Immature natural killer cell (primary cell): ENCODE measurements at regions not wholly inside any gene's neighbourhood (a gene's known extent, or its start where the extent isn't known, plus 50 kb on each side); places are given as distances from the start of the nearest gene placed in this dataset.

Experiments
- DNase-seq, 3 donors: peaks; one replicate each; pipeline ENCODE4 v3.0.0; 2022; ENCODE audit warnings: mixed read lengths in 1 of 3
- H3K27ac Mint-ChIP-seq, 6 donors: one replicate each; pipeline ENCODE4 v1.8.0; 2020; ENCODE audit warnings: mixed read lengths in 6 of 6, mild to moderate bottlenecking in 5 of 6, inconsistent platforms in 4 of 6, moderate library complexity in 3 of 6
- H3K27me3 Mint-ChIP-seq, 3 donors: one replicate each; pipeline ENCODE4 v1.8.0; 2020 to 2021; ENCODE audit warnings: low read depth in 3 of 3, mild to moderate bottlenecking in 3 of 3, mixed read lengths in 3 of 3, moderate library complexity in 3 of 3, inconsistent platforms in 1 of 3
- H3K36me3 Mint-ChIP-seq, 3 donors: one replicate each; pipeline ENCODE4 v1.8.0; 2020; ENCODE audit warnings: mixed read lengths in 3 of 3, inconsistent platforms in 2 of 3, mild to moderate bottlenecking in 2 of 3
- H3K4me1 Mint-ChIP-seq, 2 donors: one replicate each; pipeline ENCODE4 v1.8.0; 2020; ENCODE audit warnings: inconsistent platforms in 2 of 2, mild to moderate bottlenecking in 2 of 2, mixed read lengths in 2 of 2, moderate library complexity in 1 of 2
- H3K4me3 Mint-ChIP-seq, 5 donors: one replicate each; pipeline ENCODE4 v1.8.0; 2020; ENCODE audit warnings: mild to moderate bottlenecking in 5 of 5, mixed read lengths in 5 of 5, inconsistent platforms in 3 of 5, moderate library complexity in 3 of 5
- H3K9me3 Mint-ChIP-seq, 6 donors: one replicate each; pipeline ENCODE4 v1.8.0; 2020; ENCODE audit warnings: mild to moderate bottlenecking in 6 of 6, mixed read lengths in 6 of 6, inconsistent platforms in 4 of 6, moderate library complexity in 3 of 6

GRCh38 chr11:97432926-97433325, 1043.1 kb downstream of the JRKL start:
- no peak overlapping the region for H3K4me3 Mint-ChIP-seq
- no peaks in the 10 kb centered on the region for H3K4me1 Mint-ChIP-seq
- H3K36me3 Mint-ChIP-seq, result no peaks in the 10 kb centered on the region
- no peak for DNase-seq
- H3K9me3 Mint-ChIP-seq, result peaks cover 7 to 46% (median 18%) of the 10 kb centered on the region in 6 donors
- H3K27ac Mint-ChIP-seq, result no peak overlapping the region
- H3K27me3 Mint-ChIP-seq, result no peaks in the 10 kb centered on the region

- H3K4me3 Mint-ChIP-seq, result no peak overlapping the region
- no peak for DNase-seq
- no peaks in the 10 kb centered on the region for H3K4me1 Mint-ChIP-seq
- peaks cover 0 to 1% (median 0%) of the 10 kb centered on the region in 3 donors for H3K27me3 Mint-ChIP-seq
- H3K27ac Mint-ChIP-seq, result no peak overlapping the region
- H3K36me3 Mint-ChIP-seq, result no peaks in the 10 kb centered on the region
- peaks cover 7 to 61% (median 27%) of the 10 kb centered on the region in 6 donors for H3K9me3 Mint-ChIP-seq
Measured at GRCh38 chr11:97445561-97445960, 1055.7 kb downstream of the JRKL start.

- Mint-ChIP-seq H3K4me3 (no peak overlapping the region), H3K27me3 (peaks cover 0 to 3% (median 0%) of the 10 kb centered on the region in 3 donors), H3K4me1 (no peaks in the 10 kb centered on the region), H3K27ac (no peak overlapping the region), H3K36me3 (no peaks in the 10 kb centered on the region), H3K9me3 (peaks cover 9 to 46% (median 15%) of the 10 kb centered on the region in 6 donors)
- no peak for DNase-seq
Measured at GRCh38 chr11:97451441-97451840, 1061.6 kb downstream of the JRKL start.

GRCh38 chr11:97454988-97455387, 1065.2 kb downstream of the JRKL start:
- H3K9me3 Mint-ChIP-seq, result peaks cover 11 to 46% (median 31%) of the 10 kb centered on the region in 6 donors
- H3K4me3 Mint-ChIP-seq, result no peak overlapping the region
- H3K27me3 Mint-ChIP-seq, result peaks cover 0 to 2% (median 0%) of the 10 kb centered on the region in 3 donors
- no peaks in the 10 kb centered on the region for H3K4me1 Mint-ChIP-seq
- no peaks in the 10 kb centered on the region for H3K36me3 Mint-ChIP-seq
- DNase-seq, result no peak
- no peak overlapping the region for H3K27ac Mint-ChIP-seq

- Mint-ChIP-seq H3K36me3 (peaks cover 0 to 3% (median 0%) of the 10 kb centered on the region in 3 donors), H3K4me1 (no peaks in the 10 kb centered on the region), H3K4me3 (no peak overlapping the region), H3K27ac (no peak overlapping the region), H3K27me3 (peaks cover 0 to 1% (median 0%) of the 10 kb centered on the region in 3 donors), H3K9me3 (peaks cover 24 to 65% (median 46%) of the 10 kb centered on the region in 6 donors)
- DNase-seq, result no peak
Measured at GRCh38 chr11:97460091-97460490, 1070.3 kb downstream of the JRKL start.

GRCh38 chr11:97461044-97461880, 1071.4 kb downstream of the JRKL start:
- H3K4me3 Mint-ChIP-seq, result no peak overlapping the region
- DNase-seq, result no peak

GRCh38 chr11:97461934-97462333, 1072.1 kb downstream of the JRKL start:
- Mint-ChIP-seq H3K4me1 (no peaks in the 10 kb centered on the region), H3K27me3 (peaks cover 0 to 3% (median 1%) of the 10 kb centered on the region in 3 donors), H3K9me3 (peaks cover 28 to 67% (median 47%) of the 10 kb centered on the region in 6 donors), H3K36me3 (peaks cover 0 to 4% (median 3%) of the 10 kb centered on the region in 3 donors), H3K27ac (no peak overlapping the region), H3K4me3 (no peak overlapping the region)
- no peak for DNase-seq

More at GRCh38 chr11:97461044-97461880, 1071.4 kb downstream of the JRKL start:
- Mint-ChIP-seq H3K27ac (no peak overlapping the region), H3K36me3 (peaks cover 0 to 3% (median 0%) of the 10 kb centered on the region in 3 donors), H3K4me1 (no peaks in the 10 kb centered on the region), H3K27me3 (peaks cover 0 to 1% (median 0%) of the 10 kb centered on the region in 3 donors), H3K9me3 (peaks cover 26 to 60% (median 42%) of the 10 kb centered on the region in 6 donors)

GRCh38 chr11:97463891-97464290, 1074.1 kb downstream of the JRKL start:
- Mint-ChIP-seq H3K9me3 (peaks cover 33 to 72% (median 51%) of the 10 kb centered on the region in 6 donors), H3K4me3 (no peak overlapping the region), H3K36me3 (peaks cover 0 to 4% (median 3%) of the 10 kb centered on the region in 3 donors), H3K4me1 (no peaks in the 10 kb centered on the region), H3K27ac (no peak overlapping the region), H3K27me3 (peaks cover 0 to 3% (median 1%) of the 10 kb centered on the region in 3 donors)
- no peak for DNase-seq

- Mint-ChIP-seq H3K36me3 (peaks cover 0 to 8% (median 4%) of the 10 kb centered on the region in 3 donors), H3K9me3 (peaks cover 18 to 68% (median 47%) of the 10 kb centered on the region in 6 donors), H3K27me3 (peaks cover 0 to 4% (median 0%) of the 10 kb centered on the region in 3 donors), H3K4me1 (no peaks in the 10 kb centered on the region), H3K4me3 (no peak overlapping the region), H3K27ac (no peak overlapping the region)
- no peak for DNase-seq
Measured at GRCh38 chr11:97471480-97471879, 1081.7 kb downstream of the JRKL start.

- Mint-ChIP-seq H3K27me3 (no peaks in the 10 kb centered on the region), H3K4me3 (no peak overlapping the region), H3K4me1 (no peaks in the 10 kb centered on the region), H3K36me3 (peaks cover 0 to 2% (median 0%) of the 10 kb centered on the region in 3 donors), H3K27ac (no peak overlapping the region), H3K9me3 (peaks cover 19 to 61% (median 42%) of the 10 kb centered on the region in 6 donors)
- no peak for DNase-seq
Measured at GRCh38 chr11:97487387-97487786, 1097.6 kb downstream of the JRKL start.

GRCh38 chr11:97498891-97499290, 1109.1 kb downstream of the JRKL start:
- no peaks in the 10 kb centered on the region for H3K36me3 Mint-ChIP-seq
- H3K4me3 Mint-ChIP-seq, result no peak overlapping the region
- no peak overlapping the region for H3K27ac Mint-ChIP-seq
- H3K9me3 Mint-ChIP-seq, result peaks cover 7 to 64% (median 30%) of the 10 kb centered on the region in 6 donors
- peaks cover 0 to 1% (median 0%) of the 10 kb centered on the region in 3 donors for H3K27me3 Mint-ChIP-seq
- DNase-seq, result no peak
- H3K4me1 Mint-ChIP-seq, result no peaks in the 10 kb centered on the region

- Mint-ChIP-seq H3K4me1 (no peaks in the 10 kb centered on the region), H3K4me3 (no peak overlapping the region), H3K36me3 (no peaks in the 10 kb centered on the region), H3K27me3 (peaks cover 0 to 1% (median 0%) of the 10 kb centered on the region in 3 donors), H3K27ac (no peak overlapping the region), H3K9me3 (peaks cover 12 to 58% (median 32%) of the 10 kb centered on the region in 6 donors)
- no peak for DNase-seq
Measured at GRCh38 chr11:97502201-97502600, 1112.4 kb downstream of the JRKL start.

GRCh38 chr11:97506076-97506759, 1116.4 kb downstream of the JRKL start:
- no peaks in the 10 kb centered on the region for H3K4me1 Mint-ChIP-seq
- H3K27ac Mint-ChIP-seq, result no peak overlapping the region
- H3K27me3 Mint-ChIP-seq, result peaks cover 0 to 5% (median 0%) of the 10 kb centered on the region in 3 donors
- peaks cover 16 to 65% (median 41%) of the 10 kb centered on the region in 6 donors for H3K9me3 Mint-ChIP-seq
- H3K36me3 Mint-ChIP-seq, result no peaks in the 10 kb centered on the region
- no peak for DNase-seq
- no peak overlapping the region for H3K4me3 Mint-ChIP-seq

- H3K4me3 Mint-ChIP-seq, result no peak overlapping the region
- no peak overlapping the region for H3K27ac Mint-ChIP-seq
- peaks cover 0 to 2% (median 0%) of the 10 kb centered on the region in 3 donors for H3K27me3 Mint-ChIP-seq
- H3K9me3 Mint-ChIP-seq, result peaks cover 19 to 78% (median 40%) of the 10 kb centered on the region in 6 donors
- no peak for DNase-seq
- no peaks in the 10 kb centered on the region for H3K36me3 Mint-ChIP-seq
- H3K4me1 Mint-ChIP-seq, result no peaks in the 10 kb centered on the region
Measured at GRCh38 chr11:97514446-97514845, 1124.6 kb downstream of the JRKL start.
